Smooth muscle cell (in vitro differentiated cells): ENCODE measurements at regions not wholly inside any gene's neighbourhood (a gene's known extent, or its start where the extent isn't known, plus 50 kb on each side); places are given as distances from the start of the nearest gene placed in this dataset.

Source experiments
- DNase-seq: peaks from one replicate; lab custom pipeline; 2025; ENCODE audit not compliant: unreplicated experiment; lab: John Stamatoyannopoulos, UW
- H2AFZ ChIP-seq: fragments of 200-600 bp; sonication (generic); 2 replicates; pipeline ENCODE4 v1.6.0; 2016; ENCODE audit warnings: antibody characterized with exemption, low read depth, mild to moderate bottlenecking
- H3F3A ChIP-seq: fragments of 200-600 bp; sonication (generic); 2 replicates; pipeline ENCODE4 v1.6.0; 2017; ENCODE audit warnings: antibody characterized with exemption, low read depth
- H3K27ac ChIP-seq: fragments of 200-600 bp; sonication (generic); 2 replicates; pipeline ENCODE4 v1.5.1; 2016; ENCODE audit warnings: low read depth, mild to moderate bottlenecking
- H3K27me3 ChIP-seq: fragments of 200-600 bp; sonication (generic); 2 replicates; pipeline ENCODE4 v1.6.1; 2016; ENCODE audit warnings: low read depth, mild to moderate bottlenecking
- H3K36me3 ChIP-seq: fragments of 200-600 bp; sonication (generic); 2 replicates; pipeline ENCODE4 v1.5.1; 2016; ENCODE audit warnings: low read depth
- H3K4me1 ChIP-seq: fragments of 200-600 bp; sonication (generic); 2 replicates; pipeline ENCODE4 v1.5.1; 2016; ENCODE audit warnings: low read depth
- H3K4me2 ChIP-seq: fragments of 200-600 bp; sonication (generic); 2 replicates; pipeline ENCODE4 v1.6.0; 2016; ENCODE audit warnings: mild to moderate bottlenecking
- H3K4me3 ChIP-seq: fragments of 200-600 bp; sonication (generic); 2 replicates; pipeline ENCODE4 v1.5.1; 2016; ENCODE audit warnings: mild to moderate bottlenecking
- H3K79me2 ChIP-seq: fragments of 200-600 bp; sonication (generic); 2 replicates; pipeline ENCODE4 v1.6.0; 2016; ENCODE audit warnings: low read depth, mild to moderate bottlenecking
- H3K9ac ChIP-seq: fragments of 200-600 bp; sonication (generic); 2 replicates; pipeline ENCODE4 v1.6.0; 2016; ENCODE audit warnings: low read depth
- H3K9me3 ChIP-seq: fragments of 200-600 bp; sonication (generic); replicated peaks from 2 replicates; pipeline ENCODE4 v1.5.1; 2016; ENCODE audit warnings: low read depth
- H4K20me1 ChIP-seq: fragments of 200-600 bp; sonication (generic); 2 replicates; pipeline ENCODE4 v1.6.0; 2016; ENCODE audit warnings: low read depth
- WGBS: methylation state at CpG from one replicate; pipeline ENCODE4 v1.1.7; 2016; ENCODE audit warnings: low lambda C conversion rate; 5-methylcytosine and 5-hydroxymethylcytosine counted together
- TF ChIP-seq, protein P1 (sequence below): fragments of 200-600 bp; sonication (generic); IDR thresholded peaks from 2 replicates; pipeline ENCODE4 v1.5.1; 2017; ENCODE audit warnings: borderline replicate concordance, mild to moderate bottlenecking, antibody characterized with exemption; ENCODE audit not compliant: insufficient read depth, poor library complexity, severe bottlenecking

DNA sequence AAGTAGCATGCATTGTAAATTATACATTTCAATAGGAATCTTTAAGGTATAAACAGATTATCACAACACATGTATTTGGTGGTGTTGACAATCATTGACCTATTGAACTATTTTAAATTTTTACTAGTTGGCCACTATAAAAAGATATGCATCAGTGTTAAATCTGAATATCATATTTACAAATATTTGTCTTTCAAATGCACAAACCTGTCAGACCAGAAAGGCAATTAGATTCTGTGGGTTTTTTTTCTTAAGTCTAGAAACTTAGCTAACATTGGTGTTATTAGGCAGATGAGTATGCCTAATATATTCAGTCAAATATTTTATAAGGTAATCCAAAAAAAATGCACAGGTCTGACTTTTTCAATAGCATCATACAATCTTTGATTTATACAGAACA, 241.4 kb upstream of the DGKB start:
- no peak overlapping the region for H3K4me2 ChIP-seq
- no peaks in the 10 kb centered on the region for H4K20me1 ChIP-seq
- H3K9me3 ChIP-seq = no peaks in the 10 kb centered on the region
- no peaks in the 10 kb centered on the region for H3K4me1 ChIP-seq
- no peak overlapping the region for H2AFZ ChIP-seq
- H3K36me3 ChIP-seq = no peaks in the 10 kb centered on the region
- H3K9ac ChIP-seq = no peak overlapping the region
- no peak overlapping the region for H3K27ac ChIP-seq
- TF ChIP-seq, protein P1, sequence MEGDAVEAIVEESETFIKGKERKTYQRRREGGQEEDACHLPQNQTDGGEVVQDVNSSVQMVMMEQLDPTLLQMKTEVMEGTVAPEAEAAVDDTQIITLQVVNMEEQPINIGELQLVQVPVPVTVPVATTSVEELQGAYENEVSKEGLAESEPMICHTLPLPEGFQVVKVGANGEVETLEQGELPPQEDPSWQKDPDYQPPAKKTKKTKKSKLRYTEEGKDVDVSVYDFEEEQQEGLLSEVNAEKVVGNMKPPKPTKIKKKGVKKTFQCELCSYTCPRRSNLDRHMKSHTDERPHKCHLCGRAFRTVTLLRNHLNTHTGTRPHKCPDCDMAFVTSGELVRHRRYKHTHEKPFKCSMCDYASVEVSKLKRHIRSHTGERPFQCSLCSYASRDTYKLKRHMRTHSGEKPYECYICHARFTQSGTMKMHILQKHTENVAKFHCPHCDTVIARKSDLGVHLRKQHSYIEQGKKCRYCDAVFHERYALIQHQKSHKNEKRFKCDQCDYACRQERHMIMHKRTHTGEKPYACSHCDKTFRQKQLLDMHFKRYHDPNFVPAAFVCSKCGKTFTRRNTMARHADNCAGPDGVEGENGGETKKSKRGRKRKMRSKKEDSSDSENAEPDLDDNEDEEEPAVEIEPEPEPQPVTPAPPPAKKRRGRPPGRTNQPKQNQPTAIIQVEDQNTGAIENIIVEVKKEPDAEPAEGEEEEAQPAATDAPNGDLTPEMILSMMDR = no peak
- no peak for DNase-seq
- H3K4me3 ChIP-seq = no peak overlapping the region
- no peaks in the 10 kb centered on the region for H3K27me3 ChIP-seq
- no peaks in the 10 kb centered on the region for H3K79me2 ChIP-seq
- H3F3A ChIP-seq = no peaks in the 10 kb centered on the region

DNA sequence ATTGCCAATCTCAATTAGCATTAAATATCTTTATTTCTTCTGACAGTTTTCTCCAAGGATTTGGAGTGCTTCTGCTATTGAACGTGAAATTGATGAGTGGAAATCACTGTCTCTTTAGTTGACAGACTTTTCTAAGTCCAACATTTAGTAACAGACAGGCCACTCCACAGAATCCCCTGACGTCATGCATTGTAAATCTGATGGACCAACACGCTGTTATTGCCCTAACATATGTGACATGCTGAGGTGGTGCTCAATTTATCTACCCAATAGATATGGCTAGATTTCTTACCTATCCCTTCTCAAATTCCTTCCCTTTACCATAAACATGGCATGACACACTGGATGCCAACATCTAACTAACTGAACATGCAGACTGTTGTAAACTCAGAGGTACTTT, 240.6 kb upstream of the DGKB start:
- 92% methylated on average over 3 of the region's 3 CpGs for WGBS
- TF ChIP-seq, protein P1 = no peak
- H3K4me2 ChIP-seq = no peak overlapping the region
- H3K27ac ChIP-seq = no peak overlapping the region
- no peak overlapping the region for H2AFZ ChIP-seq
- no peaks in the 10 kb centered on the region for H3K79me2 ChIP-seq
- H3F3A ChIP-seq = no peaks in the 10 kb centered on the region
- no peak overlapping the region for H3K9ac ChIP-seq
- H3K36me3 ChIP-seq = no peaks in the 10 kb centered on the region
- H3K9me3 ChIP-seq = no peaks in the 10 kb centered on the region
- H3K4me3 ChIP-seq = no peak overlapping the region
- DNase-seq = no peak
- H3K4me1 ChIP-seq = no peaks in the 10 kb centered on the region
- H3K27me3 ChIP-seq = no peaks in the 10 kb centered on the region
- H4K20me1 ChIP-seq = no peaks in the 10 kb centered on the region

DNA sequence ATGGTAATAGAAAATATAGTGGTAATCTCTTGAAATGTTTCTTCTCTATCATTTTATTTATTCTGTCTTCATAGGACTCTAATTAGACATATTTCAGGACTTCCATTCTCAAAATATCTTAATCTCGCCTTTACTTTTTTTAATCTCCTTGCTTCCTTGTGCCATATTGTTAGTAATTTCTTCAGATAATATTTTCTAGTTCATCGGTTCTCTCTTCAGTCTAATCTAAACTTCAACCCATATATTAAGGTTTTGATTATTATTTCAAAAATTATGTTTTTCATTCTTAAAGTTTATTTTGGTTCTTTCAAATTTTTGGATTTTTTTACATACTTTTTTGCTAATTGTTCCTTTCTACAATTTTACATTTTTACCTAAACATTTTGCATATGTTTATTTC, 237.9 kb upstream of the DGKB start:
- Histone ChIP-seq H3K36me3 (no peaks in the 10 kb centered on the region), H4K20me1 (no peaks in the 10 kb centered on the region), H3K4me1 (no peaks in the 10 kb centered on the region), H2AFZ (no peak overlapping the region), H3K27ac (no peak overlapping the region), H3K9ac (no peak overlapping the region), H3K79me2 (no peaks in the 10 kb centered on the region), H3K4me3 (no peak overlapping the region), H3K27me3 (no peaks in the 10 kb centered on the region), H3F3A (no peaks in the 10 kb centered on the region), H3K4me2 (no peak overlapping the region), H3K9me3 (no peaks in the 10 kb centered on the region)
- 93% methylated on average over 2 of the region's 2 CpGs for WGBS
- no peak for DNase-seq
- TF ChIP-seq, protein P1 = no peak

DNA sequence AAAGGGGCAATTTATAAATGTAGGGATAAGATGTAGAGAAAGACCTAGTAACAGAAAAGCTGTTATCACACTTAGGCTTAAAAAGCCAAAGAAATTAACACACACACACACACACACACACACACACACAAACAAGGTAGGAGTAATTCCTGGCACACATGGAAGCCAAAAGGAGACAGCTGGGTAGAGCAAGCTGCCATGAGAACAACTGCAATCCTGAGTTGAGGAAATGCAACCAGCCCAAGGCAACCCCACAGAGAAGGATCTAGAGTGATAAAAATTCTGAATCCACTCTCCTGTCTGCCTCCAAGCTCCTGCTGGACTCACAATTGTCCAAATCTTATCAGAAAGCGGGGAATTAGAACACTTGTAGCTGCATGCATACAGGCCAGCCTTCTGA, 229.1 kb upstream of the DGKB start:
- no peaks in the 10 kb centered on the region for H3F3A ChIP-seq
- no peaks in the 10 kb centered on the region for H3K27me3 ChIP-seq
- H3K4me1 ChIP-seq = peaks cover 6% of the 10 kb centered on the region
- H2AFZ ChIP-seq = no peak overlapping the region
- 87% methylated on average over 1 of the region's 1 CpG for WGBS
- no peak overlapping the region for H3K4me2 ChIP-seq
- no peak overlapping the region for H3K4me3 ChIP-seq
- no peaks in the 10 kb centered on the region for H3K9me3 ChIP-seq
- H3K36me3 ChIP-seq = no peaks in the 10 kb centered on the region
- H4K20me1 ChIP-seq = no peaks in the 10 kb centered on the region
- DNase-seq = no peak
- H3K27ac ChIP-seq = no peak overlapping the region
- TF ChIP-seq, protein P1 = no peak
- H3K79me2 ChIP-seq = no peaks in the 10 kb centered on the region
- H3K9ac ChIP-seq = no peak overlapping the region
